IMR-90 (cell line): ENCODE measurements at regions not wholly inside any gene's neighbourhood (a gene's known extent, or its start where the extent isn't known, plus 50 kb on each side); places are given as distances from the start of the nearest gene placed in this dataset.

ENCODE experiments used
- ATAC-seq: fragments of 200-7000 bp; cut with Tn5 transposase; 2 replicates; pipeline ENCODE4 v1.9.1; 2020; ENCODE audit warnings: low read depth, mild to moderate bottlenecking, moderate library complexity
- BruUV-seq: library from RNA; stranded (reverse); fragments of 400-500 nt; replicated peaks from 2 replicates; lab custom pipeline; 2021; lab: Mats Ljungman, UMichigan
- CTCF ChIA-PET: fragments of 300-600 bp; formaldehyde crosslinking; extraction: SDS; loops from one replicate; lab custom pipeline; 2021; ENCODE audit warnings: antibody characterized with exemption; lab: Yijun Ruan, JAX
- POLR2A ChIA-PET: fragments of 300-600 bp; sonication (Branson Sonifier 250); formaldehyde crosslinking; loops from one replicate; lab custom pipeline; 2022; ENCODE audit warnings: antibody characterized with exemption; ENCODE audit not compliant: unreplicated experiment; lab: Charles Lee
- DNase-seq: peaks from one replicate; pipeline ENCODE4 v3.0.0; 2013
- H2AFZ ChIP-seq: replicated peaks from 2 replicates; pipeline ENCODE3; 2013; ENCODE audit warnings: low read length, mild to moderate bottlenecking; ENCODE audit not compliant: poor library complexity
- H2AK5ac ChIP-seq: 2 replicates; pipeline ENCODE4 v1.6.1; 2013; ENCODE audit warnings: low read depth, low read length, inconsistent platforms
- H2AK9ac ChIP-seq: replicated peaks from 2 replicates; pipeline ENCODE3; 2013; ENCODE audit warnings: mild to moderate bottlenecking, low read depth, low read length, moderate library complexity; ENCODE audit not compliant: poor library complexity
- H2BK120ac ChIP-seq: 2 replicates; pipeline ENCODE4 v1.6.1; 2013; ENCODE audit warnings: low read depth, low read length, inconsistent platforms
- H2BK15ac ChIP-seq: 3 replicates; pipeline ENCODE4 v1.6.1; 2013; ENCODE audit warnings: low read depth, low read length, inconsistent platforms
- H2BK20ac ChIP-seq: 2 replicates; pipeline ENCODE4 v1.6.1; 2013; ENCODE audit warnings: low read depth, mild to moderate bottlenecking, inconsistent platforms, low read length, moderate library complexity
- H2BK5ac ChIP-seq: 2 replicates; pipeline ENCODE4 v1.6.1; 2013; ENCODE audit warnings: mild to moderate bottlenecking, low read depth, low read length, inconsistent platforms; ENCODE audit not compliant: poor library complexity, severe bottlenecking
- H3K14ac ChIP-seq: replicated peaks from 2 replicates; pipeline ENCODE4 v1.6.1; 2013; ENCODE audit warnings: low read depth, low read length, inconsistent platforms
- H3K18ac ChIP-seq: 2 replicates; pipeline ENCODE4 v1.6.1; 2013; ENCODE audit warnings: low read depth, low read length, control low read depth
- H3K23ac ChIP-seq: 2 replicates; pipeline ENCODE4 v1.6.1; 2013; ENCODE audit warnings: low read depth, low read length, inconsistent platforms
- H3K27ac ChIP-seq: 2 replicates; pipeline ENCODE4 v1.5.1; 2013; ENCODE audit warnings: mild to moderate bottlenecking, control low read depth, low read length; ENCODE audit not compliant: insufficient read depth
- H3K27me3 ChIP-seq: 2 replicates; pipeline ENCODE4 v1.6.1; 2013; ENCODE audit warnings: low read length; ENCODE audit not compliant: control insufficient read depth, insufficient read depth
- H3K36me3 ChIP-seq: 2 replicates; pipeline ENCODE4 v1.6.1; 2013; ENCODE audit warnings: low read length, mixed read lengths; ENCODE audit not compliant: control insufficient read depth, insufficient read depth
- H3K4ac ChIP-seq: 2 replicates; pipeline ENCODE4 v1.6.1; 2013; ENCODE audit warnings: low read depth, low read length, inconsistent platforms
- H3K4me1 ChIP-seq: 2 replicates; pipeline ENCODE4 v1.6.1; 2013; ENCODE audit warnings: low read length, mixed read lengths; ENCODE audit not compliant: control insufficient read depth, insufficient read depth
- H3K4me2 ChIP-seq: 2 replicates; pipeline ENCODE4 v1.6.1; 2013; ENCODE audit warnings: low read depth, mild to moderate bottlenecking, control low read depth, low read length, moderate library complexity
- H3K4me3 ChIP-seq: 2 replicates; pipeline ENCODE4 v1.5.1; 2013; ENCODE audit warnings: low read depth, mild to moderate bottlenecking, control low read depth, low read length, moderate library complexity; ENCODE audit not compliant: insufficient read depth
- H3K56ac ChIP-seq: 2 replicates; pipeline ENCODE4 v1.6.1; 2013; ENCODE audit warnings: low read length, inconsistent platforms; ENCODE audit not compliant: insufficient read depth; ENCODE audit errors: extremely low read depth
- H3K79me1 ChIP-seq, 2 experiments: 2 replicates each; pipeline ENCODE4 v1.6.1; 2013; ENCODE audit warnings: low read length in 2 of 2, inconsistent platforms in 1 of 2, low read depth in 1 of 2
- H3K9ac ChIP-seq: 2 replicates; pipeline ENCODE4 v1.6.1; 2013; ENCODE audit warnings: low read depth, low read length, control low read depth
- H3K9me1 ChIP-seq: 2 replicates; pipeline ENCODE4 v1.6.1; 2013; ENCODE audit warnings: low read length, inconsistent platforms; ENCODE audit not compliant: insufficient read depth
- H3K9me3 ChIP-seq: 2 replicates; pipeline ENCODE4 v1.6.1; 2013; ENCODE audit warnings: low read length; ENCODE audit not compliant: control insufficient read depth, insufficient read depth
- H4K20me1 ChIP-seq: 2 replicates; pipeline ENCODE4 v1.6.1; 2013; ENCODE audit warnings: low read length, inconsistent platforms; ENCODE audit not compliant: insufficient read depth
- H4K5ac ChIP-seq: 2 replicates; pipeline ENCODE4 v1.6.1; 2013; ENCODE audit warnings: mild to moderate bottlenecking, low read depth, low read length, control low read depth
- H4K8ac ChIP-seq, 2 experiments: 2 replicates each; pipeline ENCODE4 v1.6.1; 2013; ENCODE audit warnings: low read depth in 2 of 2, low read length in 2 of 2, control low read depth in 1 of 2, inconsistent platforms in 1 of 2
- H4K91ac ChIP-seq: 2 replicates; pipeline ENCODE4 v1.6.1; 2013; ENCODE audit warnings: low read depth, low read length, inconsistent platforms; ENCODE audit not compliant: insufficient read depth
- BHLHE40 ChIP-seq: fragments of 150-350 bp; IDR thresholded peaks from 2 replicates; pipeline ENCODE4 v1.6.1; 2016; ENCODE audit warnings: mild to moderate bottlenecking, low read depth, low read length
- CHD1 ChIP-seq: IDR thresholded peaks from 2 replicates; pipeline ENCODE4 v1.6.1; 2012; ENCODE audit warnings: low read depth, low read length, improper control_type of control experiment
- CTCF ChIP-seq: conservative IDR thresholded peaks from 2 replicates; pipeline ENCODE4 v1.5.1; 2012; ENCODE audit warnings: mild to moderate bottlenecking, low read depth, low read length, improper control_type of control experiment
- FOS ChIP-seq: fragments of 150-350 bp; IDR thresholded peaks from 2 replicates; pipeline ENCODE4 v1.6.1; 2016; ENCODE audit warnings: low read depth, low read length
- POLR2A ChIP-seq: IDR thresholded peaks from 2 replicates; pipeline ENCODE4 v1.6.1; 2012; ENCODE audit warnings: mild to moderate bottlenecking, low read depth, low read length
- RCOR1 ChIP-seq: IDR thresholded peaks from 2 replicates; pipeline ENCODE4 v1.6.1; 2012; ENCODE audit warnings: mild to moderate bottlenecking, low read length, improper control_type of control experiment; ENCODE audit not compliant: insufficient replicate concordance
- RFX5 ChIP-seq: IDR thresholded peaks from 2 replicates; pipeline ENCODE4 v1.8.0; 2012; ENCODE audit warnings: low read depth, mild to moderate bottlenecking, low read length, moderate library complexity
- SMC3 ChIP-seq: fragments of 150-350 bp; IDR thresholded peaks from 2 replicates; pipeline ENCODE4 v1.6.1; 2016; ENCODE audit warnings: low read depth, mild to moderate bottlenecking, antibody characterized with exemption, low read length, moderate library complexity
- WGBS, 2 experiments: methylation state at CpG; one replicate each; pipeline versions ENCODE4 v1.1.5 to v1.1.7; 2013; ENCODE audit warnings: missing lambda C conversion rate in 2 of 2; ENCODE audit not compliant: insufficient read length in 1 of 2; ENCODE audit errors: extremely low coverage in 2 of 2; 5-methylcytosine and 5-hydroxymethylcytosine counted together
- dilution Hi-C: fragments of 300-500 bp; cut with HindIII; formaldehyde crosslinking; loops from one replicate; pipeline ENCODE4 v1.14.3; 2018; ENCODE audit warnings: low sequenced_read_pairs; ENCODE audit not compliant: unreplicated experiment
- in situ Hi-C: fragments of 300-500 bp; cut with MboI; formaldehyde crosslinking; loops from 3 replicates; pipeline ENCODE4 v1.14.3; 2019; ENCODE audit warnings: low sequenced_read_pairs, inconsistent platforms, mixed read lengths
- intact Hi-C: fragments of 100-400 bp; cut with micrococcal nuclease; formaldehyde crosslinking; loops from 2 replicates; pipeline ENCODE4 v1.10.0; 2022
- TF ChIP-seq, protein P1 (sequence below): fragments of 150-350 bp; IDR thresholded peaks from 2 replicates; pipeline ENCODE4 v1.6.1; 2016; ENCODE audit warnings: low read depth, mild to moderate bottlenecking, low read length, moderate library complexity, borderline replicate concordance
- TF ChIP-seq, protein P2 (sequence below): fragments of 150-350 bp; IDR thresholded peaks from 2 replicates; pipeline ENCODE4 v1.6.1; 2017; ENCODE audit warnings: mild to moderate bottlenecking, antibody characterized with exemption, low read length, low read depth

- Histone ChIP-seq H3K4ac (no peak overlapping the region), H4K20me1 (no peaks in the 10 kb centered on the region), H3K79me1 (no peaks in the 10 kb centered on the region), H2AK5ac (no peak overlapping the region), H2AFZ (no peak overlapping the region), H2BK20ac (no peak overlapping the region), H3K9me1 (no peaks in the 10 kb centered on the region), H3K56ac (no peak overlapping the region), H2BK15ac (no peak overlapping the region), H3K36me3 (no peaks in the 10 kb centered on the region), H3K27ac (no peak overlapping the region), H3K4me3 (no peak overlapping the region), H3K18ac (no peak overlapping the region), H3K4me2 (no peak overlapping the region), H4K91ac (no peak overlapping the region), H3K23ac (no peak overlapping the region), H3K9ac (no peak overlapping the region), H4K5ac (no peak overlapping the region), H3K4me1 (no peaks in the 10 kb centered on the region), H3K27me3 (no peaks in the 10 kb centered on the region), H3K14ac (no peak overlapping the region), H2BK5ac (no peak overlapping the region), H4K8ac (no peak overlapping the region), H3K9me3 (peaks cover 3% of the 10 kb centered on the region; the same call in 1 of the 2 replicates), H2BK120ac (no peak overlapping the region), H2AK9ac (no peak overlapping the region)
- TF ChIP-seq FOS (no peak), SMC3 (no peak), RFX5 (no peak), CTCF (no peak), BHLHE40 (no peak), RCOR1 (no peak), CHD1 (no peak), POLR2A (no peak)
- TF ChIP-seq, protein P1, sequence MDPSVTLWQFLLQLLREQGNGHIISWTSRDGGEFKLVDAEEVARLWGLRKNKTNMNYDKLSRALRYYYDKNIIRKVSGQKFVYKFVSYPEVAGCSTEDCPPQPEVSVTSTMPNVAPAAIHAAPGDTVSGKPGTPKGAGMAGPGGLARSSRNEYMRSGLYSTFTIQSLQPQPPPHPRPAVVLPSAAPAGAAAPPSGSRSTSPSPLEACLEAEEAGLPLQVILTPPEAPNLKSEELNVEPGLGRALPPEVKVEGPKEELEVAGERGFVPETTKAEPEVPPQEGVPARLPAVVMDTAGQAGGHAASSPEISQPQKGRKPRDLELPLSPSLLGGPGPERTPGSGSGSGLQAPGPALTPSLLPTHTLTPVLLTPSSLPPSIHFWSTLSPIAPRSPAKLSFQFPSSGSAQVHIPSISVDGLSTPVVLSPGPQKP = no peak
- TF ChIP-seq, protein P2, sequence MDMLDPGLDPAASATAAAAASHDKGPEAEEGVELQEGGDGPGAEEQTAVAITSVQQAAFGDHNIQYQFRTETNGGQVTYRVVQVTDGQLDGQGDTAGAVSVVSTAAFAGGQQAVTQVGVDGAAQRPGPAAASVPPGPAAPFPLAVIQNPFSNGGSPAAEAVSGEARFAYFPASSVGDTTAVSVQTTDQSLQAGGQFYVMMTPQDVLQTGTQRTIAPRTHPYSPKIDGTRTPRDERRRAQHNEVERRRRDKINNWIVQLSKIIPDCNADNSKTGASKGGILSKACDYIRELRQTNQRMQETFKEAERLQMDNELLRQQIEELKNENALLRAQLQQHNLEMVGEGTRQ = no peak
- ChIA-PET CTCF (interaction anchor here (0.7 kb wide), 1 partner anchor 64 kb away, joined by 3 read pairs; no protein-coding TSS in a partner anchor), POLR2A (no interaction called here)
- no TSS peak for BruUV-seq
- ATAC-seq = no peak
- WGBS, 2 experiments = 79% methylated on average over 3 of the region's 3 CpGs; no CpG with 5 or more reads in 1 of the 2 experiments
- in situ Hi-C loops (no loop called here), dilution Hi-C loops (no loop called here), intact Hi-C loops (no loop called here)
- DNase-seq = no peak
Observed at GRCh38 chr4:19039816-19040215, 1018.3 kb upstream of the LCORL start.
